Fibroblast of skin of left quadriceps (primary cell): ENCODE measurements at regions not wholly inside any gene's neighbourhood (a gene's known extent, or its start where the extent isn't known, plus 50 kb on each side); places are given as distances from the start of the nearest gene placed in this dataset.
"Not testable (repeated sequence)": the region's sequence is repeated elsewhere in the genome, so short reads cannot be mapped to it uniquely, and the experiment has no call there.

ENCODE experiments used
- DNase-seq, 2 experiments: peaks; one replicate each; pipeline ENCODE4 v3.0.0-alpha.2; 2013; ENCODE audit warnings: low read depth in 2 of 2

DNA sequence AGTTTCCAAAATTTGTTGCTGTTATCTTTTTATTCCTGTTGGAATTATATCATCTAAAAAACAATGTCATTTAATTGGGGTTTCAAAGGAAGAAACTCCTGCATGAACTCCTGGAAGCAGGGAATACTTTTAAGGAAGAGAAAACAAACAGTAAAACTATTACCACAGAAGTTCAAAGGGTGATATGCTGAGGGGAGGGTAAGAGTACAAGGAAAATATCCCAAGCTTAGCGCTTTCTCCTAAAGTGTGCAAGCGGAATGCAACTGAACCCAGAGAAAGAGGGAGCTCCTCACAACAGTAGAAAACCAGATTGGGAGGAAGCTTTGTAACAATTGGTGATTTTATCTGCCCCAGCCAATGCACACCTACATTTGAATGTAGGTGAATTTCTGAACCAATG, 175.1 kb downstream of the NUFIP1 start:
- DNase-seq = no peak

GRCh38 chr13:44812818-44813217, 176.5 kb downstream of the NUFIP1 start:
- DNase-seq = no peak

DNA sequence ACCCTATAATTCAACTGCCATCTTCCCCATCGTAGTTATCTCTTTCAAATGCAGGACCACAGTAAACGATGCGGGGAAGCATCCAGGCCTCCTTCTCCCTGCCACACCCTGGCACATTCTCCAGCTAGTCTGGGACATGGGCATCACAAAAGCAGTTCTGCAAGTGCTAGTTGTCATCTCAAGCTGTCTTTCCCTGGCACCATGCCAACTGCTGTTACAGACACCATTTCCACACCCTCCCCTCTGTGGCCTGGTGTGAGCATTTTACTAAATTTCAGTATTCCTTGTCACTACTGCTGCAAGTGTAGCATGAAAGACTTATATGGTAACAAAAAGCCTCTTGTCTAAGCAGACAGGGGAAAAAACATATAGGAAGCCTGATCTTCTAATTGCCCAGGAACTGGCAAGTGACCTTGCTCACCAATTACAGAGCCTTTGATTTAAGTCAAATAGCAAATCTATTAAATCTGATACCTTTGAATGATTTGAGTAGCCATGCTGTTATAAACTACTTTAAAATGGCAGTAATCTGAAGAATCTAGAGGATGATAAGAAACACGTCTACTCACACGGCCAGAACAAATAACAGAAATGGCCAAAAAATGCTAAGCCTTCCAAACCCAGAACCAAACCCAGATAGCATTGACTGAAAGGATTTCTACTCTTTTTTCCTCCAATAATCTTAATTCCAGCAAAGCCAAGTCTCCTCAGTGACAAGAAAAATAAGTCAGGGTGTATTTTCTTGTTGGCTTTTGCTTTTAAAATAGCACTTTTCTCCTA, 179.0 kb downstream of the NUFIP1 start:
- DNase-seq = no peak

- no peak for DNase-seq
Measured at GRCh38 chr13:44809190-44809589, 180.1 kb downstream of the NUFIP1 start.

GRCh38 chr13:44808185-44808584, 181.1 kb downstream of the NUFIP1 start:
- DNase-seq = no peak

DNA sequence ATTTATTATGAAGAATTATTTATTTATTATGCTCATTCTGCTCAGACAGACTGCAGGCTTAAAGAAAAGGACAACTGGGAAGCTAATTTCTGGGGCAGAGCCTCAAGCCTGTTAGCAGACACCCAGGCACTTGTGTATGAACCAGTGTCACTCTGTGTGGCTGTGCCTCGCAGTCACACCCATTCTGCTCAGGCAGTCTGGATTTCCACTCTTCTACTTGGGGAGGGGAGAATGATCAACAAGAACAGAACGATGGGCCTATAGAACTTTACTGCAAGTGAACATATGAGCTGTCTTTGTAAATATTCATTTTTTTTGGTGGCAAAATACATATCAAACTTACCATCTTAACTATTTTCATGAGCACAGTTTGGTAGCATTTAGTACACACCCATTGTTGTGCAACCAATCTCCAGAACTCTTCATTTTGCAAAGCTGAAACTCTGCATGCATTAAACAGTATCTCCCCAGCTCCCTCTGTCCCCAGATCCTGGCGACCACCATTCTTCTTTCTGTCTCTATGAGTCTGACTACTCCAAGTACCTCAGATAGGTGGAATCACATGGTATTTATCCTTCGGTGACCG, 181.7 kb downstream of the NUFIP1 start:
- no peak for DNase-seq

DNA sequence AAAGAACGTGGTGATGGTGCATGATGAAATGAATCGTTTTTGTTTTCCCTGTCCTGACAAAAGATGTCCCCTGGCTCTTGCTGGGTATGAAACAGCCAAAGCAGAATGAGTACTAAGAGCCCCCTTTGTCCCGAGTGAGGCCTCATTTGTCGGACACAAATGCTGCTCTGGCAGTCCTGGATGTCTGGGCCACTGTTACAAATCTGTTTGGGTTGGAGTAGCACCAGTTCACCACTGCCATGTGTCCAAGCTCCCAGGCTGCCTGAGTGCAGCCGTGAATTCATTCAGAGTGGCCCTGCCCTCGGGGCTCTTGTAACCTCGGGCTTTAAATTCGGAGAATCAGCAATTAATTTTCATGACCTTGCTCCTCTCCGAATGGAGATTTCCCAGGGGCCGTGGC, 182.4 kb downstream of the NUFIP1 start:
- no peak for DNase-seq

DNA sequence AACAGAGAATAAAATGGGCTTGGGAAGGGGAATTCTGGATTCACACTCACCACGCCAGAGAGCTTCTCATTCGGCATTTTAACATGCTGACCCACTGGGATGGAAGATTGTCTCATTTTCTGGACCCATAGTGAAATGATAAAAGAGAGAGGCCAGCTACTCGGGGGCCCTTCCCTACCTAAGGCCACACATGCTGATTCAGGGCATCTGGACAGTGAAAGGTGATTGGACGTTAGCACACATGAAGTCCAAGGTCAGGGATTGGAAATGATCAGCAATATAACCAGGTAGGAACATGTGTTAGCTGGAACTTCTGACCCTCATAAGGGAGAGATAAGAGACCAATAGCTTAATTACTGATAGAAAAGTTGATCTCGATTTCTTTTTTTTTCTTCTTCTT, 183.7 kb downstream of the NUFIP1 start:
- no peak for DNase-seq

GRCh38 chr13:44803390-44803789, 185.9 kb downstream of the NUFIP1 start:
- DNase-seq = no peak

DNA sequence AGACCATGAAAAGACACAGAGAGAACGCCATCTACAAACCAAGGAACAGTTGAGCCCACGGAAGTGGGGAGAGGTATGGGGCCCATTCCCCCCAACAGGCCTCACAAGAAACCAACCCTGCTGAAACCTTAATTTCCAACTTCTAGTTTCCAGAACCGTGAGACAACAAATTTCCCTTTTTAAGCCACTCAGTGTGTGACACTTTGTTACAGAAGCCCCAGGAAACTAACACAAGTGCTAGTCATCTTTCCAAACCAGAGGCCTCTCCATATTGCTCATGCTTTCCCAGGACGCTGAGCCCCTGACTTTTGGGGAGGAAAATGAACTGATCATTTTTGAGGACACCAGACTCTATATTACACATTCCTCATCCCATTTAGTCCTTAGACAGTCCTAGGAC, 186.8 kb downstream of the NUFIP1 start:
- no peak for DNase-seq

- DNase-seq = peak; percentile 80 to 81
Measured at GRCh38 chr13:44801990-44802389, 187.3 kb downstream of the NUFIP1 start.

DNA sequence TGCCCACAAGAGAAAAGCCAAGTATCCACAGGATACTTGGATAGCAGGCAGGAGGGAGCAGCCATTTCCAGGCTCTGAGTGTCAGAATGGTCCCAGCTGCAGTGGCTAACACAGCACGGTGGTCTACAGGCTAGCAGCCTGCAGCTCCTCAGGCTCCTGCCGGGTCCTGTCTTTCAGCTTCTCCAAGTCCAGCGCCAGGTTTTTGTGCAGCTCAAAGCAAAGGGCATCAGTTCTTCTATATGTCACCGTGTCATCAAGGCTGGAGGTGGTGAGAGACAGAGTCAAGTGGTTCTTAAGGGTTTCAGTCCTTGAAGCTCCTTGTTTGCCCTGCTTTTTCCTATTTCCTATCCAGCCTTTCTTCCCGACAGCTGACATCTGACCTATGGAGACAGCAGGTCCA, 188.6 kb downstream of the NUFIP1 start:
- no peak for DNase-seq

GRCh38 chr13:44797685-44798084, 191.6 kb downstream of the NUFIP1 start:
- no peak for DNase-seq

DNA sequence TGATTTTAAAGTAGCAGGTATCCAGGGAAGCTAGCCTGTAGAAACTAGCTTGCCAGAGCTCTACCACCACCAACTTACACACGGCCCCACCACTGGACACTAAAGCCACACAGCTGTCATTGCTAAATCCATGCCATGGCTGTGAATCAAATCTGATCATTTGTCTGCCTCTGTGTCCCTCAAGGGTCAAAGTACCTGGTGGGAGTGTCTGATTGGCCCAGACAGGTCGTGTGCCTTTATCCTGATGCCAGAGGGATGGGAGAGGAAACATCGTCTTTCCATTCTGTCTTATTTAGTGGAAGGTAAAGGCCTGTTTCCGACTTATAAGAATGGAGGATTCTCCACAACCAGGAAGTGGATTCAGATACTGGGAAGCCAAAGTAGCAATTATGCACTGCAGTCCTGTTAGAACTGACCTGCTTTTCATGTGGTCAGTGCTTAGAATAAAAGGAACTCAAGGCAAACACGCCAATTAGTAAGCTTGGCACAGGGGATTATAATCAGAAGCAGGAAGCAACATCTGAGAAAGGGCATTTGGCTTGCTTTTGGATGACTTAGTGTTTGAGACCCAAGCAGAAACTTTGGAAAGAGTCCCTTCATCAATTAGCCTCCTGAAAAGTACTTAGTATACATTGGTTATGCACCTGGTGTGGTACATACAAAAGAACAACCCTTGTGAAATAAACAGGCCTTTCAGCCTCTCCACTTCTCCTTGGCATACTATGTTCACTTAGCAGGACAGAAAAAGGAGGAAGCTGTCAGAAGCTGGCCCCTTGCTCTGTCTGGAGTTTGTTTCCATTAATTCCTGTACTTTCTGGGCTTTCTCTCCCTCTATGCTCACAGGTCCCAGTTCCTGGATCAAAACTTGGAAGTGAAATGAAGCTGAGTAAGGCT, 192.4 kb downstream of the NUFIP1 start:
- no peak for DNase-seq

GRCh38 chr13:44796039-44796438, 193.2 kb downstream of the NUFIP1 start:
- not testable (repeated sequence) for DNase-seq

DNA sequence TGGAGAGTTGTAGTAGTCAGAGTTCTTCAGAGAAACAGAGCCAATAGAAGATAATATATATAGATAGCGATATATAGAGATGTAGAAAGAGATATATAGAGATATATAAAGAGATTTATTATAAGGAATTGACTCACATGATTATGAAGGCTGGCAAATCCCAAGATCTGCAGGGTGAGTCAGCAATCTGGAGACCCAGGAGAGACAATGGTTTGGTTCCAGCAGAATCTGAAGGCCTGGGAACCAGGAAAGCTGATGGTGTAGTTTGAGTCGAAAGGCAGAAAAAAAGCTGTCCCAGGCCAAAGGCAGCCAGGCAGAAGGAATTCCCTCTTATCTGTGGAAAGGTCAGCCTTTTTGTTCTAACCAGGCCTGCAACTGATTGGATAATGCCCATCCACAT, 194.1 kb downstream of the NUFIP1 start:
- DNase-seq = no peak

GRCh38 chr13:44792096-44792495, 197.2 kb downstream of the NUFIP1 start:
- DNase-seq = no peak

GRCh38 chr13:44790289-44790688, 199.0 kb downstream of the NUFIP1 start:
- DNase-seq = no peak

- DNase-seq = no peak
Measured at GRCh38 chr13:44787617-44788016, 201.7 kb downstream of the NUFIP1 start.

- DNase-seq = no peak
Measured at GRCh38 chr13:44786756-44787155, 202.5 kb downstream of the NUFIP1 start.

GRCh38 chr13:44785401-44785800, 203.9 kb downstream of the NUFIP1 start:
- DNase-seq = no peak

DNA sequence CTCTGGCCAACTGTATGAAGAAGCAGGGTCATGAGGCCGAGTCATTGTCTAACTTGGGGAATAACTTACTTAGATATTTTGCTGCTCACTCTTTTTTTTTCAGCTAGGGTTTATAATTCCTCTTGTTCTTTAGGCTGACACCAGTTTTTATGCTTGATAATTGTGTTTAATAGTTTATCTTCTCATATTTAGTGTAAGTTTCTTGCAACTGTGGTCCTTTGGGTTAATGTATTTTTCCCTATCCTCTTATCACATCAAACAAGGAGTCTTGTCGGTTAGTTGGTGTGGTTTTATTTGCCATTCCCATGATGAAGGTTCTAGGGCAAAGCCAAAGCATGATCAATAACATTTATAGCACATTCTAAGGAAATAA, 204.6 kb downstream of the NUFIP1 start:
- DNase-seq = no peak
